ENCODE measurements at regions not wholly inside any gene's neighbourhood (a gene's known extent, or its start where the extent isn't known, plus 50 kb on each side); places are given as distances from the start of the nearest gene placed in this dataset.

GRCh38 chr2:116719836-116720235 lies 1094.7 kb upstream of the DDX18 start:
- TF ChIP-seq POLR2A (IDR thresholded peaks at IDR 0.05), result no peak
- TF ChIP-seq, protein P1, sequence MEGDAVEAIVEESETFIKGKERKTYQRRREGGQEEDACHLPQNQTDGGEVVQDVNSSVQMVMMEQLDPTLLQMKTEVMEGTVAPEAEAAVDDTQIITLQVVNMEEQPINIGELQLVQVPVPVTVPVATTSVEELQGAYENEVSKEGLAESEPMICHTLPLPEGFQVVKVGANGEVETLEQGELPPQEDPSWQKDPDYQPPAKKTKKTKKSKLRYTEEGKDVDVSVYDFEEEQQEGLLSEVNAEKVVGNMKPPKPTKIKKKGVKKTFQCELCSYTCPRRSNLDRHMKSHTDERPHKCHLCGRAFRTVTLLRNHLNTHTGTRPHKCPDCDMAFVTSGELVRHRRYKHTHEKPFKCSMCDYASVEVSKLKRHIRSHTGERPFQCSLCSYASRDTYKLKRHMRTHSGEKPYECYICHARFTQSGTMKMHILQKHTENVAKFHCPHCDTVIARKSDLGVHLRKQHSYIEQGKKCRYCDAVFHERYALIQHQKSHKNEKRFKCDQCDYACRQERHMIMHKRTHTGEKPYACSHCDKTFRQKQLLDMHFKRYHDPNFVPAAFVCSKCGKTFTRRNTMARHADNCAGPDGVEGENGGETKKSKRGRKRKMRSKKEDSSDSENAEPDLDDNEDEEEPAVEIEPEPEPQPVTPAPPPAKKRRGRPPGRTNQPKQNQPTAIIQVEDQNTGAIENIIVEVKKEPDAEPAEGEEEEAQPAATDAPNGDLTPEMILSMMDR (IDR thresholded peaks at IDR 0.05), result no peak

Measured in gastroesophageal sphincter (tissue), 3 donors.